Activated CD8-positive, alpha-beta memory T cell treated with anti-CD3 and anti-CD28 coated beads for 4 hours (primary cell): ENCODE measurements at regions not wholly inside any gene's neighbourhood (a gene's known extent, or its start where the extent isn't known, plus 50 kb on each side); places are given as distances from the start of the nearest gene placed in this dataset.

Source experiments
- DNase-seq, 2 donors: peaks; one replicate each; pipeline ENCODE4 v3.0.0-alpha.2; 2020; ENCODE audit warnings: low read depth in 2 of 2

DNA sequence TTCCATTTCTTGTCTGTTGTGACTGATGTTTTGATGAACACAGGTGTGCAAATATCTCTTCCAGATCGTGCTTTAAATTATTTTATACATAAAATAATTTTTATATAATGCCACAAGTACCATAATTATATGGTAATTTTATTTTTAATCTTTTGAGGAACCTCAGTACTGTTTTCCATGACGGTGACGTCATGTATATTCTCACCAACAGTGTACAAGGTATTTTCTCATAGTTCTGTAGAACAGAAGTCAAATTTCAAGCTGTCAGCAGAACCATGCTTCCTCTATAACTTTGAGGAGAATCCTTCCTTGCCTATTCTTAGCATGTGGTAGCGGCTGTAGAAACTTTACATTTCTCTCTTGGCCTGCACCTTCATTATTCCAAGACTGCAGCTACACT is 349.4 kb upstream of the GYPC start:
- no peak for DNase-seq

DNA sequence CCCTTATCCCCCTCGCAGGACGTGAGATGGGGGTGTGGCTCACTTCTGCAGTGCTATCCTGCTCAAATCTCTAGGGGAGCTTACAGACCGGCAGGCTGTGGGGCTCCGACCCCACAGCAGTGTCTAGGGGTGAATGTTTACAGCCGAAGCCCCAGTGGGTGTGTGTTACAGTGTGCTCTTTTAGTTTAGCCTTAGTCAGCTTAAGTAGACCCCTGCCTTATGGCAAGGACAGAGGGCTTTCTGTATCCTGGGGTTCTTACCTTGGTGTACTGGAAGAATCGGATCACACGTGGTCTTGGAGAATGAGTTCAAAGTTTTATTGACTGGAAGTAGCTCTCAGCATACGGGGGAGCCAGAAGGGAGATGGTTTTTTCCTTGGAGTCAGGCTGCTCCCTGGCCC is 348.2 kb upstream of the GYPC start:
- DNase-seq: no peak

DNA sequence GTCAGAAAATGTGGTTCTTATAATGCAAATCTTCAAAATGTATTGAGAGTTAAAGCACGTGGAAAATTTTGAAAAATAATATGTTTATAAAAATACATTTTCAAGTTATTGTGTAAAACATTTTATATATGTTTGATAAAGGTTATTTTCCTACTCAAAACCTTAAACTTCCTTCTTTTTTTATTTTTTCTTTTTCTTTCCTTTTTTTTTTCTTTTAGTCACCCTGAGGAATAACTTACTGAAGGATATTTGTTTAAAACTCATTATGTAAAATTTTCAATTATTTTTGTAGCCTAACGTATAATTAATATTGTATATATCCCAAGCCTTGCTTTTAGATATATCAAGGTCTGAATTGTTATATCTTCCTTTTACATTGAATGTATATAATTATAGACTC is 346.8 kb upstream of the GYPC start:
- DNase-seq: no peak

DNA sequence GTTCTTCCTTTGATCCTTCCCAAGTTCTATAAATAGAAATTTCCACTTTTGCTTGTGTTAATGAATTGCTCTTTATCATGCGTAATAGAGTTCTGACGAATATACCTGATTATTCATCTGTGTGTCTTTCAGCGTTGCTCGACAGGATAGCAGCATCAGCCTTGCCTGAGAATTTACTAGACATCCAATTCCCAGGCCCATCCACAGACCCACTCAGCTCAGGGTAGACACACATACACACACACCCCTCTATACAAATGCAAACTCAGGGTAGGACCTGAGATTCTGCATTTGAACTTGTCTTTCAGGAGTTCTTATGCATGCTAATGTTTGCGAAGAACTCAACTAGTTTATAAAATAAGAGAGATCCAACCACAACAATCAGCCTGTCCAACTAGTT is 343.4 kb upstream of the GYPC start:
- DNase-seq: no peak

DNA sequence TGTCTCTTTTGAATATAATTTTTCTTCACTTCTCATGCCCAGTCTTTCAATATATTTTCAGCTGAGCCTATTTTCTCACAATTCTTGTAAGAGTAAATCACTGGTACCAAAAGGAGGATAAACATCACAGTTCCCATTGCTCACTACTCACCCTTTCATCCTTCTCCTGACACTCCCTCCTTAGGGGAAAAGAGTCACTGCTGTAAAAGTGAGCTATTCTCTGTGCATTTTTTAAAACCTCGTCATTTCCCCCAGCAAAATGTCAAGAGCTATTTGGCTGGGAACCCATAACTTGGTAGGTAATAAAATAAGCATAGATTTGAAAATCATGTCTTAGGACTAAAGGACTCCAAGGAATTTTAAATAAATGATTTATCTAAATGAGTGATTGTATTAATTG is 340.1 kb upstream of the GYPC start:
- DNase-seq: no peak

DNA sequence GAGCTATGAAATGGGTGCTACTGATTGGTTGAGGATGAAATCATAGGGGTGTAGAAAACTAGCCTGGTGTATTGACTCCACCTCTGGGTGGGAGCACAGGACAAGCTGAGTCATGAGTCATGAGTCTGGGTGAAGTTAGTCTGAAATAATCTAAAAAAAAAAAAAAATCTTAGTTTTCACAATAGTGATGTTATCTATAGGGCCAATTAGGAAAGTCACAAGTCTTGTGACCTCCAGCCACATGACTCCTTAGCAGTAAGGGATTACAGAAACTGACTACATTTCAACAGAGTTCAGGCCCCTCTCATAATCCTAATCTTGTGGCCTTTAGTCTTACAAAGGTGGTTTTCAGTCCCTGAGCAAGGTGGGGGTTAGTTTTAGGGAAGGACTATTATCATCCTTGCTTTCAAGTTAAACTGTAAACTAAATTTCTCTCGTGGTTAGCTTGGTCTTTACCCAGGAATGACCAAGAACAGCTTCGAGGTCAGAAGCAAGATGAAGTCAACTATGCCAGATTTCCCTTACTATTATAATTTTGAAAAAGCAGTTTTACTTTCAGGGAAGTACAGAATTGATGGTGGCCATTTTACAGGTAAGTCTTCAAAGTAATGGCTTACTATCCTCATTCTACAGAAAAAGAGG is 338.0 kb upstream of the GYPC start:
- no peak for DNase-seq

DNA sequence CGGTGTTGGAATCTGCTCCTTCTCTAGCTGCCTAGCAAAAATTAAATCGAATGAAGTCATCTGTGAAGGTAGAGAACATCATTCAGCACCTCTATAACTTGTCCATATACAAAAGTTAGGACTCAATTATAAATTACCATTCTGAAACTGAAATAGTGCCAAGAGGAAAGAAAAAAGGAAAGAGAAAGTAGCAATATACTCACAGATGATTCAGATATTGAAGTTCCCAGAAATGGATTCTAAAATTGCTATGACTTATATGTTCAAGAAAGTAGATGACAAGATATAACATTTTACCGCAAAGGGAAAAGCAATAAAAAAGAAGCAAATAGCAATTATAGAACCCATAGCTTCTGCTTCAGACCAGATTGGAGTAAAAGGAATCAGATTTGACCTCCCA is 333.6 kb upstream of the GYPC start:
- DNase-seq: no peak

DNA sequence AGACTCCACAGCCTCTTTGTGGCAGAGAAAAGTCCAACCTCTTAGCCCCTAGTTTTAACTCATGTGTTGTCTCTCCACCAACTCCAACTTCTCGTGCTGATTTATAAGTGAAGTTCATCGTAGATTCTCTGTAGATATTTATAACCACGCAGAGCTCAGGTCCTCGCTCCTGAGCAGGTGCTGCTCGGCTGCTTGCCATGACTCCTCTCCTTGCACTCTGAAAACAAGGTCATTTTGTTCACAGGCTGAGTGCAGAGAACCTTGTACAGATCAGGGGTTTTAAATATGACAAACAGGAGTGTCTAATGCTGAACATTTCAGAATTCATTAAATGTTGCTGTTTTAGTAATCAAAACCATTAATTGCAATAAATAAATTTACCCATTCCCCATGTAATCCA is 330.8 kb upstream of the GYPC start:
- no peak for DNase-seq

DNA sequence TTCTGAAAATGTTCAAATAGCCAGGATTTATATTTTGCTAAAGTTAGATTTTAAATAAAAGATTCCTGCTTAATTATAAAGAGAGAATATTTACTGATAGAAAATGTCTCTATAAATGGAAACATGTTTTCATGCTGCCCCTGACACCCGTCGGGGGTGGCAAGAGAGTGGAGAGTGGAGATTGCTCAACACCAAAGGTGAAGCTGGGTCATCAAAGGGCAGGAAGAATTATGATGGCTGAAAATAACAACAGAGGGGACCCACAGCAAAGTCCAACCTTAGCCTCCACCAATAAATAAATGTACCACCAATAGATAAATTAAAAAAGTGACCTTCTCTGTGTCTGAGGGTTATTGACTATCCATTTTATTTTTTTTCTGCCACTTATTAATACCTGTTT is 326.8 kb upstream of the GYPC start:
- no peak for DNase-seq

DNA sequence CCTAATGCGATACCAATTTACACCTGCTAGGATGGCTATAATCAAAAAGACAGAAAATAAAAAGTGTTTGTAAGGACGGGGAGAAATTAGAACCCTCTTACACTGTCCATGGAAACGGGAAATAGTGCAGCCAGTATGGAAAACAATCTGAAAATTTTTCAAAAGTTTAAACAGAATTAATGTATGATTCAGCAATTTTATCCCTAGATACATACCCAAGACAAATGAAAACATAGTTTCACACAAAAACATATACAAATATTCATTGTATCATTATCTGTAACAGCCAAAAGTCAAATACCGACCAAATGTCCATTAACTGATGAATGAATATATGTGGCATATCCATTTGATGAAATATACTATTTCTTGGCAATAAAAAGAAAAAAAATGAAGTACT is 313.5 kb upstream of the GYPC start:
- no peak for DNase-seq

DNA sequence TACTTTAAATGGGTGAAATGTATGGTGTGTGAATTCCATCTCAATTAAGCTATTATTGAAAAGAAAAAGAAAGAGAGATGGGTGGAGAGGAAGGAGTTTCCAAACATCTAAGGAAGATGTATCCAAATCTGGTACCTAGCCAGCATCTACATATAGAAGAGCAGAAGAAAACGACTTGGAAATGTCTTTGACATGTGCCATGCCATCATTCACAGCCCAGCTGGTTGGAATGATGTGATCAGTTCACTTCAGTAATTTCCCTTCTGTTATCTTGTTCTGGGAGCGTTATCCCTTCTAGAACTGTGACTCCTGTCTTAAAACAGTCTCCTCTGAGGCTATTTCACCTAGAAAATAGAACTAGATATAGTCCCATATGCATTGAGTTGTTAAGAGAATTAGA is 312.8 kb upstream of the GYPC start:
- no peak for DNase-seq

DNA sequence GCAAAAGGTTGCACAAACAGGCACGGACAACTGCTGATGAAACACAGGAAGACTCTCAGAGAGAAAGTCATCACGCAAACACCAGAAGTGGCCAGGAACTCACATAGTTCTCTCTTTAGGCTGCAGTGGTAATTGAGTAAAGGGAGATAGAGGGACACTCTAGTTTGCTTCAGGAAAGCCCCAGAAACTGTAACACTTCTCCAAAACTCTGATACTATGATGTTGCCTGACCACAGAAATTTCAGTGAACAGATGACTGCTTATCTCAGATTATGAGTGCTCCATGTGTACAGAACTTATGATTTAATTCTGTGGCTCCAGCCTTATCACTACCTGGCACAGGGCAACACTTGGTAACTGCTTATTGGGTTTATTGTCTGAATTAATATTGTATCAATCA is 311.5 kb upstream of the GYPC start:
- no peak for DNase-seq

DNA sequence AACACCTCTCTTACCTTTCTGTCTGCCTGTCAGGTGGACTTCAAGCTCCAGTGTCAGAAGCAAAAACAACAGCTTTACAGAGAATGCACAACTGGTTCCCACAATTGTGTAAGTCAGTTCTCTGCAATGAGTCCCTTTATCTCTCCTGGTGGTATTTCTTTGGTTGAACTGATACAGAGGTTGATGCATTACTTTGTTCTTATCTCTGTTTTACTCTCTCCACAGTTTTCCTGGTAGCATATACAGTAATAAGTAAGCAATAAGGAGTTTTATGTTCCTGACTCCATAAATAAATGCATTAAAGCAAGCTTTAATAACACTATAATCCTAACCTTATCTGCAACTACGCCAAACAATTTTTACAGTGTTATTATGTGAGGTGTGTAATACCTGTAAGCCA is 310.3 kb upstream of the GYPC start:
- DNase-seq: no peak

DNA sequence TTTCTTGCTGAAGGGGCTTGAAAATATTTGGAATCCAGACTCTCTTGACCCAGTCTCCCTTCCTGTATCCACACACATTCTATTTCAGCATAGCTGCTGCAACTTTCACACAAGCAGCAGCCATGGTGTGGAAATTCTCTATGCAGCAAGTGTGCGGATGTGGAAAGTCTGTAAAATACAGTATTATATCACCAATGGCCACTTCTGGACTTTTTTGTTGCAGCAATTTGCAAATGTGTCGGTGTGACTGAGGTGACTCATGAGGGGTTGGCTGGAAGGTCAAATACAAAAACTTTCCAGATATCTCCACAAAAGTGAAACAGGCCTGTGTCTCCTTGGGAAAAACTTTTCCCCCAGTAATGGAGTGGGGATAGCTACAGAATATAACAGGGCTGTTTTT is 299.3 kb upstream of the GYPC start:
- no peak for DNase-seq

DNA sequence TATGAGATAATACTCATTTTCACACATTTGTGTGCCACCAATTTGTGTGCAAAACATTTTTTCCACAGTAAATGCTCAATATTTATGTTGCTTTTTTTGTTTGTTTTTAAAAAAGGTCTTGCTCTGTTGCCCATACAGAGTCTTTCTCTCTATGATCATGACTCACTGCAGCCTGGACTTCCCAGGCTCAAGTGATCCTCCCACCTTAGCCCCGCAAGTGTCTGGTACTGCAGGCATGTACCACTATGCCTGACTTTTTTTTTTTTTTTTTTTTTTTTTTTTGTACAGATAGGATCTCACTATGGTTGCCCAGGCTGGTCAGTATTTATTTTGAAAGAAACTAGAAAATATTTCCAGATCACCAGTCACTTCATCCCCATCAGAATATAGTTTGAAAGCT is 297.8 kb upstream of the GYPC start:
- DNase-seq: no peak

DNA sequence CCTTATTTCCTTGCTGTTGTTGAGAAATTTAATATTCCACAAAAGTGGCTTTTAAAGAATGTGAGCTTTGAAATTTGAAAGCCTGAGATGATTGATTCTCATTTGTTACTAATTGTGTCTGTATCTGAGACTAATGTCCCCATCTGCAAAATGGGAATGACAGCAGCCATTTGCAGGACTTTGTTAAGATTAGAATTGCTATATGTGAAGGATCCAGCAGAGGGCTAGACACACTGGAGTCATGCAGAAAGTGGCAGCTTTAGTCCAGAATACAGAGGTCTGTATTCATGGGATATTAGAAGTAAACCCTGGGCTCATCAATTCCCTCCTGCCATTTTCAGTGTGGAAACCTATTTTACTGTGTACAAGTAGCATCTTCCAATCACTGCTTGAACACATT is 296.5 kb upstream of the GYPC start:
- no peak for DNase-seq

DNA sequence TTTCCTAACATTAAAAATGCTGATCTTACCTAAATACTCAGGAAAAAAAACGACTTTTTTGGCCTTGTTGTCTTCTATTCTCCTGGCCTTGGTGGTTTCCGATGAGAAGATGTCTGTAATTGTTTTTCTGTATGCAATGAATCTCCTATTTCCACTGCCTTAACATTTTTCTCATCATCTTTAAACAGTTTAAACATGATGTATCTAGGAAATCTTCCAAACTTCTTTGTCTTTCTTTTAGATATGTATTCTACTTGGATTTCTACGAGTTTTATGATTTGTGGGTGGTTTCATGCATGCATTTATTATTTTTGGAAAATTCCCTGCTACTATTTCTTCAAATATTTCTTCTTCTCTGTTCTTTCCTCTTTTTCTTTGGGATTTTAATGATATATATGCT is 288.6 kb upstream of the GYPC start:
- no peak for DNase-seq

DNA sequence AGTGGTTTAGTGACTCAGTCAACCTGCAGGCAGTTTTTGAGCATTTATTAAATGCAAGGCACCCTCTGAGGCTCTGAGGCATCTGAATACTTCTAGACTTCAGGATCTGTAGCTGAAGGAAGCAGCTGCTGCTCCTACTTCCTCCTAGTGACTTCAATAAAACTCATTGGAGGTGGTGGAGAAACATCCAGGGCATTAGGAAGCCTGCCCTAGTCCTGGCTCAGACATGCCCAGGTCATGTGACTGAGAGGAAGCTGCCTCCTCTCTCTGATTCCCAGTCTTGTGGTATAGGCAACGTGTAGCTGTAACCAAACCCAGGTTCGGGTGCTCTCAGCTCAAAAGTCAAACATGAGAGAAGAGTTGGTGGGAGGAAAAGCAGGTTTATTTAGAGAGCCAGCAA is 287.2 kb upstream of the GYPC start:
- DNase-seq: no peak

DNA sequence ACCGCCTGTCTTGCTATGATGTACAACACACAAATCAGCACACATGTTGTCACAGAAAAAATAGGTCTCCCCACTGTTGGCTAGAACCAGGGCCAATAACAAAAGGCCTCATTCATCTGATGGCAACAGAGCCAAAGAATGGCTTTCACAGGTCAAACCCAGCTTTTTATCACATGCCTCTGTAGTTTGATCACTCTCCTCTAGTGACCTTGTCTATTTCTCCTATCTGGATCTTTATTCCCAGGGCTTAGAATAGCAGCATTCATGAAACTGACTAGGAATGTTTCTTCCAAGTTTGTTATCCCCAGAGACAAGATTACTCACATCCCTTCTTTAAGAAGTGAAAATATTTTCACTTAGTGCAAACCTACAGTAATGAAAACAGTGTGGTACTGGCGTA is 285.8 kb upstream of the GYPC start:
- DNase-seq: no peak

DNA sequence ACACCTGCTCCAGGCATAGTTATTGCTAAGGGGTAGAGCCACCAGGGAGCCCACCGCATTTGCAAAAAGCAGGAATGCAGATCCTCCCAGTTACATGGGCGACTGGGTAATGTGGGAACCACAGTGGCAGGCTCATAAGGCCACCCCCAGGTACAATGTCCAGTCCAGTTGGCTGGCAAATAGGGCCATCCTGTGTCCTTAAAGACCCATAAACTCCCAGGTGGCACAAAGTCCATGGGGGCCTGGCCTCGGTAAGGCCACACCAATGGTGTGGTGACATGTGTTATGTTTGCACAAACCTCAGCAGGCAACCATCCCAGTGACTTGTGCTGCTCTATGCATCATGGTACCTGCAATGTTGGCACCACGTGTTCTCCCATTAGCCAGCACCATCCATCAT is 283.6 kb upstream of the GYPC start:
- no peak for DNase-seq

DNA sequence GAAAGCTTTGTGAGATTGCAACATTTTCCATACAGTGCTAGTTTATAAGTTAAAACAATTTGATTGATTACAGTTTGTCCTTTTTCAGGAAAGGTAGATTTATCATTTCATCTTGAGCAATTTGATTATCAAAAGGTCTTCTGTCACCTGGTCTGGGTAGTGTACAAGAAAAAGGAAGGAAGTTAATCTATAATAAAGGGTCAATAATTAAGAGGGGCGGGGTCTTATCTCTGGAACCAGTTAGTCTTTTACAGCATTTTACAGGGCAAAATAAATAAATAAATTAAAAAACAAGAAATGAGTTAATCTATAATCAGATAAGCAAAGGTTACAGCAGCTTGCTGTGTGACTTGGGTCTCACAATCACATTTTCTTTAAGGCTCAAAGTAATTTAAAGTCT is 277.8 kb upstream of the GYPC start:
- DNase-seq: no peak

DNA sequence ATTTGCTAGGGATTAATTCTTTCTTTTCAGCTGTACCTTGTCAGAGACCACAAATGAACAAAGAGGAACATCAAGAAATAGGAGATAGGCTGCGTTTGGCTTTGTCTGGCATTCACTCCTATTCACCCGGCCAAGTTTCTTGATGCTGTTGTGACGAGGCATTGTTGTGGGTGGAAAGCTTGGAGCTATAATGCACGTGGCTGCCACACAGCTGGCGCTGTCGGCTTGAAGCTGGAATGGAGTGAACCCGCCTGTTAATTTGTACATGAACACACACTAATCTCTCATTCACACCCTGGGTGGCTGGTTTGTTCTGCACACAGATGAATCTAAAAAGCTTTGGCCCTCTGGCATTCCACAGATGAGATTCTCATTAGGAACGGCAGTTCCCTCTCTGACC is 274.9 kb upstream of the GYPC start:
- no peak for DNase-seq

DNA sequence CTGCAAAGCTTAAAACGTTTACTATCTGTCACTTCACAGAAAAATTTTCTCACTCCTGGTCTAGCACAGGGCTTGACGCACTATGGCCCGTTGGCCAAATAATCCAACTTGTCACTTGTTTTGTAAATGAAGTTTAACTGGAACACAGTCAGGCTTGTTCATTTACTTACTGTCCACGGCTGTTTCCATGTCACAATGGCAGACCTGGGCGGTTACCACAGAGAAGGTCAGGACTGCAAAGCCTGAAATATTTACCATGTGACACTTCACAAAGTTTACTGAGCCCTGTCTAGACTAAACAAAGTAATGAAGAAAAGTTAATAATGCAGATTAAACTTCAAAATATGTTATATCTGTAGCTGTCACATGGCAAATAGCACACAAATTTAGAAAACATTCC is 273.0 kb upstream of the GYPC start:
- no peak for DNase-seq

DNA sequence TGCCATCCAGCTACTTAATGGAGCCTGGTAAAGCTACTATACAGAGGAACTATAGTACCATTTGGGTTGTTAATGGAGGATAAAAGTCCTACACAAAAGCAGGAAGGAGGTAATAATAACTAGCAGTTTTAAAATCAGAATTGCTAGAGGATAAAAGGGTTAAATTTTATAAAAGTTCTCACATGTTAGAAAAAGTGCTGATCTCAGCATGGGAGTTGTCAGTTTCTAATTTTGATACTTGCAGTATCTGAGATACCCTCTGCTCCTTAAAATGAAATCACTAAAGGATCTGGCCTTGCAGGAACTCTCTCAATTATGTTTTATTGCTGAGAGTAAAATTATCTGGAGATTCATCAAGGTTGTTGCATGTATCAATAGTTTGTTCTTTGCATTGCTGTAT is 272.2 kb upstream of the GYPC start:
- no peak for DNase-seq

DNA sequence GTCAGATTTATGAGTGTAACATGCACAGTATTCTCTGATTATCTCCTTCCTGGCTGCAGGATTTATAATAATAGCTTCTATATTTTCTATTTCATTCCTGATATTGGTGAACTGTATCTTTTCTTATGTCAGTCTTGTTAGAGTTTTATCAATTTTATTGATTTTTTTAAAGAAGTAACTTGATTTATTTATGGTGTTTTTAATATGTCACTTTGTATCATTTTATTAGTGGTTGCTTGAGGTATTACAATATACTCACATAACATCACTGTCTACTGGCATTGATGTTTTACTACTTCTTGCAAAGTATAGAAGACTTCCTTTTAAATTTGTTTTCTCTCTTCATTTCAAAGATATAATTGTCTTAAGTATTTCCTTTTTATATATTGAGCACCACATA is 270.5 kb upstream of the GYPC start:
- no peak for DNase-seq
